LNCAP (cell line): ENCODE measurements at regions not wholly inside any gene's neighbourhood (a gene's known extent, or its start where the extent isn't known, plus 50 kb on each side); places are given as distances from the start of the nearest gene placed in this dataset.

Experiments
- CTCF ChIP-seq: fragments of 450-650 bp; IDR thresholded peaks from 2 replicates; pipeline ENCODE4 v1.5.1; 2017; ENCODE audit warnings: mild to moderate bottlenecking

- TF ChIP-seq CTCF = no peak
These were observed 332.5 kb upstream of the NCAM1 start for GRCh38 chr11:112628676-112629075.

- no peak for TF ChIP-seq CTCF
These were observed 330.7 kb upstream of the NCAM1 start for GRCh38 chr11:112630496-112630895.

GRCh38 chr11:112631333-112631732 is 329.9 kb upstream of the NCAM1 start:
- TF ChIP-seq CTCF = no peak

GRCh38 chr11:112632866-112633505 is 328.2 kb upstream of the NCAM1 start:
- TF ChIP-seq CTCF = no peak

GRCh38 chr11:112634551-112634950 is 326.7 kb upstream of the NCAM1 start:
- no peak for TF ChIP-seq CTCF

GRCh38 chr11:112634995-112635737 is 326.1 kb upstream of the NCAM1 start:
- TF ChIP-seq CTCF = no peak

- no peak for TF ChIP-seq CTCF
These were observed 324.1 kb upstream of the NCAM1 start for GRCh38 chr11:112637076-112637475.
